Testis (tissue), 2 donors: ENCODE measurements at regions not wholly inside any gene's neighbourhood (a gene's known extent, or its start where the extent isn't known, plus 50 kb on each side); places are given as distances from the start of the nearest gene placed in this dataset.

ENCODE experiments used
- CTCF ChIP-seq, 3 experiments: fragments of 450-650 bp in 2 of 3; fragments of 200-600 bp in 1 of 3; sonication (generic) in 1 of 3; IDR thresholded peaks; one replicate each; pipeline ENCODE4 v1.5.1; 2016 to 2019; ENCODE audit warnings: antibody characterized with exemption in 3 of 3, mild to moderate bottlenecking in 2 of 3, moderate library complexity in 1 of 3
- POLR2A ChIP-seq: fragments of 450-650 bp; IDR thresholded peaks from one replicate; pipeline ENCODE4 v1.6.1; 2017; ENCODE audit warnings: antibody characterized with exemption, mild to moderate bottlenecking, moderate library complexity

DNA sequence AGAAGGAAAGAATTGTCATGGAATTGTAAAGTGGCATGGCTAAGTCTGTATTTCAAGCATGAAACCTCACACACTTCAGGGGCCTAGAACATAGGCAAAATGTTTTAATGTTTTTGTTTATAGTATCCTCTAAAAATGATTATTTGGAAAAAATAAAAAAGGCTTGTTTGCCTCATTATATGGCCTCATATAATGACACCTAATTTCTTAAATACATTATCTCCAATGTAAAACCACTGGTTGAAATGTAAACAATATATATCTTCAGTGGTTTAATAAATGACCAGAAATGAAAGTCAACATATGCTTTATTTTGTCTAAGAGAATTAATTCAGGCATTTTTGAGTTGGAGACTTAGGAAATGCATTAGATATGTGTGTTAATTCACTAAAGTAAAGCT lies 1736.6 kb downstream of the EFNA5 start:
- TF ChIP-seq CTCF (IDR thresholded peaks at IDR 0.05) (no peak), POLR2A (no peak)
